ENCODE measurements at regions not wholly inside any gene's neighbourhood (a gene's known extent, or its start where the extent isn't known, plus 50 kb on each side); places are given as distances from the start of the nearest gene placed in this dataset.

DNA sequence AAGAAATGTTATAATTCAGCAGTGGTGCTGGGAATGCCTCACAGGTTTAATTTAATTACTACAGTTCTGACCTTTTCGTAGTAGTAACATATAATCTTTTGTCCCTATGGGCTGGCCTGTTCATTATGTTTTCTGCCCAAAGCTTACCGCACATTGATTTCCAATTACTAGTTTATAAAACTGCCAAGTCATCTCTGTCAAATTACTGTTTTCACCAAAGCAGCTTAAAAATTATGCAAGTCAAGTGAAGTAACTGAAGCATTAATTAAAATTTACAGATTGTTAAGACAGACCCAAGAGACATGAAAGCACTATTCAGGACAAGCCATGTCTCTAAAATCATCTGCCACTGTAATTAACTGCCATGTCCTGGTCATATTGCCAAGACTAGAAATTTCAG is 93.9 kb upstream of the FTMT start:
- DNase-seq, result no peak

- DNase-seq, result peak; percentile 45
Measured at GRCh38 chr5:121758615-121759014, 93.1 kb upstream of the FTMT start.

DNA sequence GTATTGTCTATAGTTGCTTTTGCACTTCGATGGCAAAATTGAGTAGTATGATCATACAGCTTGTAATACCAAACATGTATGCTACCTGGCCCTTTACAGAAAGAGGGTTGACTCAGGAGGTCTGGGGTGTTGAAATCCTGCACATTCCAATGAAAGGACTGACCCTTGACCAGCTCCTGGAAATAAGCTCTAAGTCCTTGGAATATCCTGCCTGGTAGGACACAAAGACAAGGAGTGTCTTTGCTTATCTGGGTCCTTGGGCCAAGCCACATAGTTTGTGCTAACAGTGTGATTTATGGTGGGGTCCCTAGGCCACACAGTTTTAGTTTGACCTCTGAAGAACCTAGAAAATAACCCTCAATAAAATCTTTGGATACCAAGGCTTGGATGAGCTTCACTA is 89.3 kb upstream of the FTMT start:
- DNase-seq, result no peak

GRCh38 chr5:121763665-121764064 is 88.0 kb upstream of the FTMT start:
- no peak for DNase-seq

DNA sequence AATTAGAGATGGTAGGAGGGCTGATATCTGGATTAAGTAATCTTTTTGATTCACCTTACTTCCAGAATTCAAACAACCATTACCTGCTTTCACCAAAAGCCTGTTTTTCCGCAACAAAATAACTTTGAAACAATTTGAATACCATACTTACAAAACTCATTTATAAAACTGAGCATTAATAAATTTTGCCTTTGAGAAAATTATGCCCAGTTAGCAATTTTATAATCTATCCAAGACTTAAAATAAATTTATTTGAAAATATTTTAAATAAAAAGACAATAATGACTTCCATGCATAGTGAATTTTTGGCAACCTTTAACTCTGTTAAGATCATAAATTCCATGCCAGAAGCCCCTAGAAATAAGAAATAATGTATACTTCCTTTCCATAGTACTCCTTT is 71.3 kb upstream of the FTMT start:
- DNase-seq, result no peak

- no peak for DNase-seq
Measured at GRCh38 chr5:121783700-121784099, 68.0 kb upstream of the FTMT start.

DNA sequence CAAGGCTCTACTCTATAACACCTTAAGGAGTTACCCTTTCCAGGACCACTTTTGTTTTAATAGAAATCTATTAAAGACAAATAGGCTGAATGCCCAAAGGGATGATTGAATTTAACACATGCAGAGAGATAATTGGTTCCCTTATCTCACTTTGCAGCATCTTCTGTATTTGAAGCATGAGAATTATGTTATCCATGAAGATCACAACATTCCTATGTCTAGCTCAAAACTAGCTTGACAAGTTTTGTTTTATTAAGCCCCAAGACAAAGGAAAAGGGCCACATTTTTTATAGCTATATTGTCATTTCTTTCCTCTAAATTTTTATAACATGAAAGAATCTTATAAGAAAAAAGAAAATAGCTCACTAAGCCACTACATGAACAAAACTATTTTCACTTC is 57.9 kb upstream of the FTMT start:
- DNase-seq, result no peak

GRCh38 chr5:121795511-121795910 is 56.2 kb upstream of the FTMT start:
- DNase-seq, result no peak

GRCh38 chr5:121797681-121798518 is 53.8 kb upstream of the FTMT start:
- no peak for DNase-seq
